ENCODE measurements at regions not wholly inside any gene's neighbourhood (a gene's known extent, or its start where the extent isn't known, plus 50 kb on each side); places are given as distances from the start of the nearest gene placed in this dataset.

- H3K4me1 ChIP-seq (ENCODE audit: control insufficient read depth in 1 of 2, insufficient read depth in 2 of 2, low read length in 2 of 2): no peaks in the 10 kb centered on the region
- TF ChIP-seq SIN3A (IDR thresholded peaks at IDR 0.05; ENCODE audit: low read depth) (no peak), POLR2AphosphoS5 (IDR thresholded peaks at IDR 0.05; ENCODE audit: low read depth, low read length) (no peak)
- no TSS peak for BruUV-seq (replicated peaks)
- intact Hi-C loops (cut with micrococcal nuclease): no loop called here
- H3K79me2 ChIP-seq (ENCODE audit: insufficient read depth, low read length): no peaks in the 10 kb centered on the region
- H3K4me2 ChIP-seq (ENCODE audit: low read length): no peak overlapping the region
- H3K9me3 ChIP-seq (ENCODE audit: control insufficient read depth in 1 of 2, insufficient read depth in 1 of 2, low read depth in 1 of 2, low read length in 2 of 2): no peaks in the 10 kb centered on the region
- no peaks in the 10 kb centered on the region for H3K27me3 ChIP-seq (ENCODE audit: insufficient read depth, low read length)
- no peak overlapping the region for H3K27ac ChIP-seq (ENCODE audit: low read depth, low read length)
- no peak overlapping the region for H3K9ac ChIP-seq (ENCODE audit: low read length)
- no peak overlapping the region for H3K4me3 ChIP-seq (replicated peaks in 1 of 2; ENCODE audit: low read depth in 1 of 2, low read length in 2 of 2)
- no peaks in the 10 kb centered on the region for H4K20me1 ChIP-seq (ENCODE audit: insufficient read depth)
- H2AFZ ChIP-seq (ENCODE audit: low read depth, low read length, poor library complexity, severe bottlenecking): no peak overlapping the region
- no peak for ATAC-seq
- CTCF ChIA-PET: no interaction called here
- DNase-seq (ENCODE audit: low read depth, low spot score): no peak
- POLR2A ChIA-PET: no interaction called here
- RAD21 ChIA-PET (ENCODE audit: low non-redundant PET in 1 of 2, low total read pairs in 2 of 2, uncharacterized antibody in 2 of 2, unreplicated experiment in 2 of 2): no interaction called here
- H3K9me2 ChIP-seq (ENCODE audit: insufficient read depth): no peaks in the 10 kb centered on the region
- H3K36me3 ChIP-seq (ENCODE audit: control insufficient read depth in 1 of 2, insufficient read depth in 2 of 2, low read length in 2 of 2): no peaks in the 10 kb centered on the region
Observed at GRCh38 chr13:100798739-100799361, 124.3 kb upstream of the TMTC4 start.

- CTCF ChIA-PET: no interaction called here
- no TSS peak for BruUV-seq (replicated peaks)
- H3K9me2 ChIP-seq (ENCODE audit: insufficient read depth): no peaks in the 10 kb centered on the region
- intact Hi-C loops (cut with micrococcal nuclease): no loop called here
- no peaks in the 10 kb centered on the region for H3K79me2 ChIP-seq (ENCODE audit: insufficient read depth, low read length)
- H3K4me2 ChIP-seq (ENCODE audit: low read length): no peak overlapping the region
- H2AFZ ChIP-seq (ENCODE audit: low read depth, low read length, poor library complexity, severe bottlenecking): no peak overlapping the region
- no peak overlapping the region for H3K9ac ChIP-seq (ENCODE audit: low read length)
- ATAC-seq (no peak), DNase-seq (ENCODE audit: low read depth, low spot score) (no peak)
- H3K36me3 ChIP-seq (ENCODE audit: control insufficient read depth in 1 of 2, insufficient read depth in 2 of 2, low read length in 2 of 2): no peaks in the 10 kb centered on the region
- no peak for TF ChIP-seq ELF1 (IDR thresholded peaks at IDR 0.05; ENCODE audit: borderline replicate concordance, low read depth)
- no peak for TF ChIP-seq FOSL1 (IDR thresholded peaks at IDR 0.05; ENCODE audit: low read depth)
- no peak for TF ChIP-seq RAD21 (IDR thresholded peaks at IDR 0.05; ENCODE audit: low read depth)
- TF ChIP-seq POLR2A (IDR thresholded peaks at IDR 0.05; ENCODE audit: borderline replicate concordance, extremely low read depth, insufficient read depth, insufficient read length): no peak
- no peak for TF ChIP-seq POLR2AphosphoS5 (IDR thresholded peaks at IDR 0.05; ENCODE audit: low read depth, low read length)
- TF ChIP-seq SP1 (IDR thresholded peaks at IDR 0.05; ENCODE audit: low read depth): no peak
- no peak for TF ChIP-seq EZH2 (IDR thresholded peaks at IDR 0.05)
- TF ChIP-seq MAX (IDR thresholded peaks at IDR 0.05): no peak
- no peak for TF ChIP-seq SIN3A (IDR thresholded peaks at IDR 0.05; ENCODE audit: low read depth)
- TF ChIP-seq, protein P1, sequence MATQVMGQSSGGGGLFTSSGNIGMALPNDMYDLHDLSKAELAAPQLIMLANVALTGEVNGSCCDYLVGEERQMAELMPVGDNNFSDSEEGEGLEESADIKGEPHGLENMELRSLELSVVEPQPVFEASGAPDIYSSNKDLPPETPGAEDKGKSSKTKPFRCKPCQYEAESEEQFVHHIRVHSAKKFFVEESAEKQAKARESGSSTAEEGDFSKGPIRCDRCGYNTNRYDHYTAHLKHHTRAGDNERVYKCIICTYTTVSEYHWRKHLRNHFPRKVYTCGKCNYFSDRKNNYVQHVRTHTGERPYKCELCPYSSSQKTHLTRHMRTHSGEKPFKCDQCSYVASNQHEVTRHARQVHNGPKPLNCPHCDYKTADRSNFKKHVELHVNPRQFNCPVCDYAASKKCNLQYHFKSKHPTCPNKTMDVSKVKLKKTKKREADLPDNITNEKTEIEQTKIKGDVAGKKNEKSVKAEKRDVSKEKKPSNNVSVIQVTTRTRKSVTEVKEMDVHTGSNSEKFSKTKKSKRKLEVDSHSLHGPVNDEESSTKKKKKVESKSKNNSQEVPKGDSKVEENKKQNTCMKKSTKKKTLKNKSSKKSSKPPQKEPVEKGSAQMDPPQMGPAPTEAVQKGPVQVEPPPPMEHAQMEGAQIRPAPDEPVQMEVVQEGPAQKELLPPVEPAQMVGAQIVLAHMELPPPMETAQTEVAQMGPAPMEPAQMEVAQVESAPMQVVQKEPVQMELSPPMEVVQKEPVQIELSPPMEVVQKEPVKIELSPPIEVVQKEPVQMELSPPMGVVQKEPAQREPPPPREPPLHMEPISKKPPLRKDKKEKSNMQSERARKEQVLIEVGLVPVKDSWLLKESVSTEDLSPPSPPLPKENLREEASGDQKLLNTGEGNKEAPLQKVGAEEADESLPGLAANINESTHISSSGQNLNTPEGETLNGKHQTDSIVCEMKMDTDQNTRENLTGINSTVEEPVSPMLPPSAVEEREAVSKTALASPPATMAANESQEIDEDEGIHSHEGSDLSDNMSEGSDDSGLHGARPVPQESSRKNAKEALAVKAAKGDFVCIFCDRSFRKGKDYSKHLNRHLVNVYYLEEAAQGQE (IDR thresholded peaks at IDR 0.05; ENCODE audit: low read depth): no peak
- TF ChIP-seq JUND (IDR thresholded peaks at IDR 0.05): no peak
- no peak for TF ChIP-seq ZFX (IDR thresholded peaks at IDR 0.05)
- no peak for TF ChIP-seq SRF (IDR thresholded peaks at IDR 0.05; ENCODE audit: low read depth)
- TF ChIP-seq EZH2phosphoT487 (IDR thresholded peaks at IDR 0.05; ENCODE audit: borderline replicate concordance): no peak
- no peaks in the 10 kb centered on the region for H3K4me1 ChIP-seq (ENCODE audit: control insufficient read depth in 1 of 2, insufficient read depth in 2 of 2, low read length in 2 of 2)
- H3K27ac ChIP-seq (ENCODE audit: low read depth, low read length): no peak overlapping the region
- H4K20me1 ChIP-seq (ENCODE audit: insufficient read depth): no peaks in the 10 kb centered on the region
- POLR2A ChIA-PET: no interaction called here
- no peak overlapping the region for H3K4me3 ChIP-seq (replicated peaks in 1 of 2; ENCODE audit: low read depth in 1 of 2, low read length in 2 of 2)
- RAD21 ChIA-PET (ENCODE audit: low non-redundant PET in 1 of 2, low total read pairs in 2 of 2, uncharacterized antibody in 2 of 2, unreplicated experiment in 2 of 2): no interaction called here
- no peaks in the 10 kb centered on the region for H3K27me3 ChIP-seq (ENCODE audit: insufficient read depth, low read length)
- H3K9me3 ChIP-seq (ENCODE audit: control insufficient read depth in 1 of 2, insufficient read depth in 1 of 2, low read depth in 1 of 2, low read length in 2 of 2): no peaks in the 10 kb centered on the region
Observed at GRCh38 chr13:100797921-100798320, 123.3 kb upstream of the TMTC4 start.

Measured in HCT116 (cell line).